ENCODE measurements at regions not wholly inside any gene's neighbourhood (a gene's known extent, or its start where the extent isn't known, plus 50 kb on each side); places are given as distances from the start of the nearest gene placed in this dataset.

- no peak for TF ChIP-seq MZF1 (tag by site-specific recombination; IDR thresholded peaks at IDR 0.05; ENCODE audit: borderline replicate concordance)
- no peak for TF ChIP-seq ZNF155 (tag by site-specific recombination; IDR thresholded peaks at IDR 0.05)
- no peak for TF ChIP-seq ZNF274 (IDR thresholded peaks at IDR 0.05; ENCODE audit: low read length)
- TF ChIP-seq ZNF274 (tag by site-specific recombination; IDR thresholded peaks at IDR 0.05; ENCODE audit: borderline replicate concordance): no peak
- no peak for TF ChIP-seq ZNF302 (tag by site-specific recombination; IDR thresholded peaks at IDR 0.05; ENCODE audit: low read depth)
- TF ChIP-seq PATZ1 (tag by site-specific recombination; IDR thresholded peaks at IDR 0.05): no peak
- no peak for TF ChIP-seq ZNF837 (tag by site-specific recombination; IDR thresholded peaks at IDR 0.05)
- TF ChIP-seq ZBTB20 (tag by site-specific recombination; IDR thresholded peaks at IDR 0.05): no peak
- no peak for TF ChIP-seq ZNF654 (tag by site-specific recombination; IDR thresholded peaks at IDR 0.05; ENCODE audit: low read depth)
These were observed 182.3 kb downstream of the MBOAT1 start (continued) for GRCh38 chr6:20029979-20030378.

DNA sequence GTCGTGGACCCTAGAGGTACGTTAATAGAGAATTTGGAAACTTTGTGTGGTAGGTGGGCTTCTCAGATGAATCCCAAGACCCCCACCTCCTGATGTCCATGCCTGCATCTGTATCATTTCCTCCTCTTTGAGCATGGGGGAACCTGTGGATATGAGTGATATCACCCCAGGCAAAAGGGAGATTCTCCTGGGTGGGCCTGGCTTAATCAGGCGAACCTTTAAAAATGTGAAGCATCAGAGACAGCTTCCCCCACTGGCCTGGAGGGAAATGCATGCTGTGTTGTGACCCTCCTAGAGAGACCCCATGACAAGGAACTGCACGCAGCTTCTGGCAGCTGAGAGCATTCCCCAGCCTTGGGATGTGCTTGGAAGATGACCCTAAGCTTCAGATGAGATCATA, 180.9 kb downstream of the MBOAT1 start:
- no peaks in the 10 kb centered on the region for H3K36me3 ChIP-seq (ENCODE audit: control insufficient read depth in 2 of 2, insufficient read depth in 1 of 2, low read length in 2 of 2)
- ChIA-PET CTCF (interaction anchor here (0.6 kb wide), 1 partner anchor 37 kb away, joined by 4 read pairs; no protein-coding TSS in a partner anchor), POLR2A (no interaction called here)
- H3K9me3 ChIP-seq (ENCODE audit: control insufficient read depth, insufficient read depth, low read depth, low read length): no peaks in the 10 kb centered on the region
- H3K4me1 ChIP-seq (ENCODE audit: control insufficient read depth, insufficient read depth, low read length): no peaks in the 10 kb centered on the region
- TF ChIP-seq ZNF544 (tag by site-specific recombination; IDR thresholded peaks at IDR 0.05) (no peak), ZBTB21 (tag by site-specific recombination; IDR thresholded peaks at IDR 0.05) (no peak), ZNF629 (tag by site-specific recombination; IDR thresholded peaks at IDR 0.05) (no peak), ZNF707 (tag by site-specific recombination; IDR thresholded peaks at IDR 0.05) (no peak), ZNF10 (tag by site-specific recombination; IDR thresholded peaks at IDR 0.05) (peak; percentile 95), ZNF394 (tag by site-specific recombination; IDR thresholded peaks at IDR 0.05; ENCODE audit: borderline replicate concordance) (no peak)
- TF ChIP-seq, protein P1, sequence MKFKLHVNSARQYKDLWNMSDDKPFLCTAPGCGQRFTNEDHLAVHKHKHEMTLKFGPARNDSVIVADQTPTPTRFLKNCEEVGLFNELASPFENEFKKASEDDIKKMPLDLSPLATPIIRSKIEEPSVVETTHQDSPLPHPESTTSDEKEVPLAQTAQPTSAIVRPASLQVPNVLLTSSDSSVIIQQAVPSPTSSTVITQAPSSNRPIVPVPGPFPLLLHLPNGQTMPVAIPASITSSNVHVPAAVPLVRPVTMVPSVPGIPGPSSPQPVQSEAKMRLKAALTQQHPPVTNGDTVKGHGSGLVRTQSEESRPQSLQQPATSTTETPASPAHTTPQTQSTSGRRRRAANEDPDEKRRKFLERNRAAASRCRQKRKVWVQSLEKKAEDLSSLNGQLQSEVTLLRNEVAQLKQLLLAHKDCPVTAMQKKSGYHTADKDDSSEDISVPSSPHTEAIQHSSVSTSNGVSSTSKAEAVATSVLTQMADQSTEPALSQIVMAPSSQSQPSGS (tag by site-specific recombination; IDR thresholded peaks at IDR 0.05; ENCODE audit: low read depth): no peak
- H3K4me3 ChIP-seq (ENCODE audit: low read depth, low read length): no peak overlapping the region
- H3K27ac ChIP-seq (ENCODE audit: extremely low read depth, low read depth, low read length): no peak overlapping the region

DNA sequence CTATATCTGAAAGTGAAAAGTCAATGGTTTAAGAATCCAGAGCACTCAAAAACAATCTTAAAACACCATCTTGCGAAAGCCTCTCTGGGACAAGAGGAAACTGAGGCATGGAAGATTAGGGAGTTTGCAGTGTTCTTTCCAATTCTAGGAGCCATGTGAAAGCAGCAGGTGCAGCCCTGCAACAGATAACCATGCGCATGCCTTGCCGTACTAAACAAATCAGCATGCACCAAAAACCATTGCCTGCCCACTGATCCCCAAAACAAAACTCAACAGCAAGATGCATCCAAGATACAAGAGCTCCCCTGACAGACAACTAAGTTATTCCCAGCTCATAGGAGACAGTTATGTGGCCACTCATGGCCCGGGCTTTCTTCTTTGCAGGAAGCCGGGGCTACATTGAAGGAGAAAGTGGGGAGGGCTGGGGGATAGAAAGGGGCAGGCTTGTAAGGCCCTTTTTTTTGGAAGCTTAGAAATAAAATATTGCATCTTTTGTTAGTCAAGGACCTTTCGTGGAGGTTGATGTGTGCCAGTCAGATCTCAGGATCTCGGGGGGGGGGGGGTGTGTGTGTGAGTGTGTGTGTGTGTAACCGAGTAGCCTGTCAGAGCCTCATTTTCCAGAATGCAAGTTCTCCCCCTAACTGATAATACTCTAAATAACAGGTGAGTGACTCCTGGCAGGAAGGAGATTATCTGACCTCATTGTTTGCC, 178.4 kb downstream of the MBOAT1 start:
- Histone ChIP-seq H3K4me1 (ENCODE audit: control insufficient read depth, insufficient read depth, low read length) (no peaks in the 10 kb centered on the region), H3K36me3 (ENCODE audit: control insufficient read depth in 2 of 2, insufficient read depth in 1 of 2, low read length in 2 of 2) (no peaks in the 10 kb centered on the region)
- POLR2A ChIA-PET: no interaction called here
- TF ChIP-seq ZFP3 (tag by site-specific recombination; IDR thresholded peaks at IDR 0.05; ENCODE audit: low read depth): no peak
- TF ChIP-seq ZNF658 (tag by site-specific recombination; IDR thresholded peaks at IDR 0.05): no peak
- no peak for TF ChIP-seq ZNF768 (tag by site-specific recombination; IDR thresholded peaks at IDR 0.05)
- TF ChIP-seq ZNF791 (tag by site-specific recombination; IDR thresholded peaks at IDR 0.05): no peak
- TF ChIP-seq ZNF785 (tag by site-specific recombination; IDR thresholded peaks at IDR 0.05): no peak
- no peak for TF ChIP-seq YY1 (tag by site-specific recombination; IDR thresholded peaks at IDR 0.05)
- TF ChIP-seq ZNF18 (tag by site-specific recombination; IDR thresholded peaks at IDR 0.05): no peak
- TF ChIP-seq ZEB2 (tag by site-specific recombination; IDR thresholded peaks at IDR 0.05): no peak
- TF ChIP-seq ZNF2 (tag by site-specific recombination; IDR thresholded peaks at IDR 0.05): no peak
- TF ChIP-seq ELK4 (IDR thresholded peaks at IDR 0.05; ENCODE audit: borderline replicate concordance, low read depth, low read length): no peak
- TF ChIP-seq ZNF214 (tag by site-specific recombination; IDR thresholded peaks at IDR 0.05; ENCODE audit: borderline replicate concordance): no peak
- TF ChIP-seq ZNF211 (tag by site-specific recombination; IDR thresholded peaks at IDR 0.05; ENCODE audit: low read depth): no peak
- TF ChIP-seq ZNF23 (tag by site-specific recombination; IDR thresholded peaks at IDR 0.05; ENCODE audit: borderline replicate concordance): no peak
- no peak for TF ChIP-seq EGR2 (tag by site-specific recombination; IDR thresholded peaks at IDR 0.05; ENCODE audit: low read depth)

More for the DNA sequence above, 178.4 kb downstream of the MBOAT1 start:
- H3K4me3 ChIP-seq (ENCODE audit: low read depth, low read length): no peak overlapping the region
- no peak overlapping the region for H3K27ac ChIP-seq (ENCODE audit: extremely low read depth, low read depth, low read length)
- CTCF ChIA-PET: interaction anchor here (0.6 to 1.1 kb wide), 2 partner anchors 12 to 442 kb away, joined by 4 to 10 read pairs; no protein-coding TSS in a partner anchor
- H3K9me3 ChIP-seq (ENCODE audit: control insufficient read depth, insufficient read depth, low read depth, low read length): no peaks in the 10 kb centered on the region
